Stimulated activated CD4-positive, alpha-beta T cell treated with anti-CD3 and anti-CD28 coated beads, Interleukin-15, amount 100 ng/mL, for 24 hours (primary cell): ENCODE measurements at regions not wholly inside any gene's neighbourhood (a gene's known extent, or its start where the extent isn't known, plus 50 kb on each side); places are given as distances from the start of the nearest gene placed in this dataset.
"Not testable (repeated sequence)": the region's sequence is repeated elsewhere in the genome, so short reads cannot be mapped to it uniquely, and the experiment has no call there.

ENCODE experiments used
- DNase-seq: peaks from one replicate; pipeline ENCODE4 v3.0.0-alpha.2; 2020

DNA sequence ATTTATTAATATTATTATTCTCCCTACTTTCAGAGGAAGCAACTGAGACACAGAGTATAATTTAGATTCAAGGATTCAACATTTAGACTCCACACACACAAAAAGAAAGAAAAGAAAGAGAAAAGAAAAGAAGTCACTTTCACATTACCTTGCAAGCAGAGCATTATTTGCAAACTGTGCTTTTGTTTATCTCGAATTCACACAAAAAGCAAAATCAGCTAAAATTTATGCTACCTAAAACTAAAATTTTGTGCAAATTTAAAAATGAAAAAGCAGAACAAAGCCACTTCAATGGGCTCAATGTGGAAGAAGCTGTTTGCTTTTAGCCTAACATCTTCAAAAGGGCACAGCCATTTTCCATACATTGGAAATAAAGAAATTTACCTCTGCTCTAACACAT, 1282.7 kb upstream of the GYPC start:
- DNase-seq = no peak

DNA sequence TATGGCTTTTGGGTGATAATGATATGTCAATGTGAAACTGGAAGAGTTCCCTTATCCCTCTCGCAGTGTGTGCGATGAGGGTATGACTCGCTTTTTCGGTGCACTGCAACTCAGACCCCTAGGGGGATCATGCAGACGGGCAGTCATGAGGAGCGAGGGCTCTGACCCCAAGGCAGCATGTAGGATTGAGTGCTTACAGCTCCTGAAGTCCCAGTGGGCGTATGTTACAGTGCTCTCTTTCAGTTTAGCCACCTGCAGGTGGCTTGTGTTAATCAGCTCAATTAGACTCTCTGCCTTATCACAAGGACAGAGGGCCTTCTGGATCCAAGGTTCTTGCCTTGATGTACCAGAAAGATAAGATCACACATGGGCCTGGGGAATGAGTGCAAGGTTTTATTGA, 1269.9 kb upstream of the GYPC start:
- no peak for DNase-seq

DNA sequence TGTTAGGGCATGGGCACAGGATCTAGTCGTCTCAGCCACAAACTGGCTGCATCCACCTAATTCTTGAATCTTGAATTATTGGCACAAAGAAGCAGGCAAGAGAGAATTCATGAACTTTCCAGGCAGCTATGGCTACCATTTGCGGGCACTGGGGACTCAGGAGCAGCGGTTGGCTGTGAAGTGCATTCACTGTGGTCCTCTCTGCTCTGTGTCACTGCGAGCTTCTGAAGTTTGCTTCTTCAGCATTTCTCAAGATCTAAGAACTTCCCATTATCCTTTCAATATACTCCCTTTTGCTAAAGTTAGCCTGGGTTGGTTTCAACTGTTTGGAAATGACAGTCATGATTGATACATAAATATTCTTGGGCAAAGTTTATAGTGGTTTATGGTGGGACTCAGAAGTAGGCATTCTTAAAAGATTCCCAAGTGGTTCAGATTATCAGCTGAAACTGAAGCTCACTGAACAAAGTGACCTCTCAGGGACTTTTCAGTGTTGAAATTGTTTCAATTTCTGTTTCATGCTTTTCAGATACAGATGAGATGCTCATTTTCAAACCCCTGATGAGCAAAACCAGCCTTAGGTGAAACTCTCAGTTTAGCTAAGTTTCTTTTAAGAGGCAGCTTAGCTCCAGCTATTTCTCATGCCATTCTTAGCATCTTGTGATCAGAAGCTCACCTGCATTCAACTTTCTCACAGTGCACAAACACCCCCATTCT, 1258.3 kb upstream of the GYPC start:
- DNase-seq = no peak

DNA sequence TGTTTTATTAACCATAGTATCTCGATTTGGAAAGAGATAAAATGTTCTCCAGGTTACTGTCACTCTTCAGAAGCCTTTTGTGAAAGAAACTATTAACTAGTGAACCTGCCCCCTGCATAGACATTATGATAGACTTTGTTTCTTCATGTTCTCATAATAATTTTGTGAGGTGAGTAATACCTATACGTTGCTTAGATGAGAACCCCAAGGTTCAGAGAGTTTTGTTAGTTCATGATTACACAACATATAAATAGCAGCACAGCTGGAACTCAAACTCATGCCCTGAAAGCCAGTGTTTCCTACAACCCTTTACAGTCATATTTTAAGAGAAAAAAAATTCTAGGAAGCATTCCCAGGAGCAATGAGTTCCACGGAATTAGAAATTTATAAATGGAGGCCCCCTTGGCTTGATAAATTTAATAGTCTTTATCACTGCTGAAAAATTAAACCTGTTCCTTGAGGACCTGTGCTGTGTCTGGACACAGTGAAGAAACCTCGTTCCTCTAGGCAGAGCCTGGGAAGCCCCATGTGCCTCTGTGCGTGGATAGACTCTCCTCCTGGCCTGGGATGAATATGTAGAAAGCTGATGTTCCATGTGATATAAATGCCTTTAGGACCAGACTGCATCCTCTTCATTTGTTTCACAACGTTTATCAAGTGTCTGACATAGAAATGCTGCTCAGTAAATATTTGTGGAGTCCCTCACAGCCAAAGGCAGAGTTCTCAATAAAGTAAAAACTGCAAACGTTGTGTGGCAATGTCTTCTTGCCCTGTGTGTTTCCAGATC, 1257.0 kb upstream of the GYPC start:
- no peak for DNase-seq

DNA sequence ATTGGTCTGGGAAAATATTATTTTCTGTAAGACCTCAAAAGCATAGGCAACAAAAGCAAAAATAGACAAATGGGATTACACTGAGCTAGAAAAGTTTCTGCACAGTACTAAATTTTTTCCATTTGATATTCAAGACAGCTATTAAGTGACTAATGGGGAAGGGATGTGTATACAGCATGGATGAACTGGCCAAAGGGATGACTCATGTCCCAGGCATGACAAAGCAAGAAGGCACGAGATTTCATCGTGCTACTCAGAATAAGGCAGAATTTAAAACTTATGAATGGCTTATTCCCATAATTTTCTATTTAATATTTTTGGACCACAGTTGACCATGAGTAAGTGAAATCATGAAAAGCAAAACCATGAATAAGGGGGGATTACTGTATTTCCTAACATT, 1250.1 kb upstream of the GYPC start:
- DNase-seq = no peak

DNA sequence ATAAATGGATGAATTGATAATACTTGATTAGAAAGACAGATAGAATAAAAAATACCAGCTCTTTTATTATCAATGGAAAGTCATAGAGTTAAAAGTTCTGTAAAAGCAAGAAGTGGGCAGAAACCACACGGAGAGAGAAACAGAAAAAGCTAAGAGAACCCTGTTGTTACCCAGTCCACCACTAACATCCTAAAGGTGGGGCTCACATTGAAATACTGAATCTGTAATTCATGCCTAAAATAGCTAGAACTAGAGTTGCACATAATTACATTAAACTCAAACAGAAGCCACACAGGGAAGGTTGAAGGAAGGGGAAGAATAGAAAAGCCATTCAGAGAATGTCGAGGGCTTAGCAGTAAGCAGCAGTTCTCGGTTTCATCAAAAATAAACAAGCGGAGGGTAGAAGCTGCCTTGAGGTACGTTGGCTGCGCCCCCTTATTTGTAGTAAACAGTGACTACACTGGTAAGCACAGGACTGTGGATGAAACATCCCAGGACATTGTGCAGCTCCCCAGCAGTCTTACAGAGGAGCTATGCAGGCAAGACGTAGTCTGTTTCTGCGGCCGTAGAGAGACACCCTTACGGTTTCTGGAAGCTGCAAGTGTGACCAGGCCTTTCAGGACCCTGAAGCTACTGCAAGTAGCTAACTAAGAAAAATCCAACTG, 1247.0 kb upstream of the GYPC start:
- DNase-seq = no peak

DNA sequence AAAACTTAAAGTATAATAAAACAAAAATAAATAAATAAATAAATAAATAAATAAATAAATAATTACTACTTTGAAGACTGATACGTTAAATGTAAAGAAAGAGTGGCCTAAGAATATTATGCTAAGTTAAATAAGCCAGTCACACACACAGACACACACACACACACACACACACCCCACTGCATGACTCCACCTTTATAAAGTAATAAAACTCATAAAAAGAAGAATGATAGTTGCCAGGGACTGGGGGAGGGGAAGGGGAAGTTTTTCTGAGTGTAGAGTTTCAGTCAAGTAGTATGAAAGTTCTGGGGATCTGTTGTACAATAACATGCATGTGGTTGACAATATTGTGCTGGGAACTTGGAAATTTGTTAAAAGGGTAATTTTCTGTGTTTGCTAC, 1237.5 kb upstream of the GYPC start:
- DNase-seq = no peak

DNA sequence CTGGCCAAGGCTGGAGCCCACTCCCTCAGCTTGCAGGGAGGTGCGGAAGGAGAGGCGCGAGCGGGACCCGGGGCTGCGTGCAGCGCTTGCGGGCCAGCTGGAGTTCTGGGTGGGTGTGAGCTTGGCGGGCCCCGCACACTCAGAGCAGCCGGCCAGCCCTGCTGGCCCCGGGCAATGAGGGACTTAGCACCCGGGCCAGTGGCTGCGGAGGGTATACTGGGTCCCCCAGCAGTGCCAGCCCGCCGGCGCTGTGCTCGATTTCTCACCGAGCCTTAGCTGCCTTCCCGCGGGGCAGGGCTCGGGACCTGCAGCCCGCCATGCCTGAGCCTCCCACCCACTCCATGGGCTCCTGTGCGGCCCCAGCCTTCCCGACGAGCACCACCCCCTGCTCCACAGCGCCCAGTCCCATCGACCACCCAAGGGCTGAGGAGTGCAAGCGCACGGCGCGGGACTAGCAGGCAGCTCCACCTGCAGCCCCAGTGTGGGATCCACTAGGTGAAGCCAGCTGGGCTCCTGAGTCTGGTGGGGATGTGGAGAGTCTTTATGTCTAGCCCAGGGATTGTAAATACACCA, 1233.7 kb upstream of the GYPC start:
- not testable (repeated sequence) for DNase-seq

DNA sequence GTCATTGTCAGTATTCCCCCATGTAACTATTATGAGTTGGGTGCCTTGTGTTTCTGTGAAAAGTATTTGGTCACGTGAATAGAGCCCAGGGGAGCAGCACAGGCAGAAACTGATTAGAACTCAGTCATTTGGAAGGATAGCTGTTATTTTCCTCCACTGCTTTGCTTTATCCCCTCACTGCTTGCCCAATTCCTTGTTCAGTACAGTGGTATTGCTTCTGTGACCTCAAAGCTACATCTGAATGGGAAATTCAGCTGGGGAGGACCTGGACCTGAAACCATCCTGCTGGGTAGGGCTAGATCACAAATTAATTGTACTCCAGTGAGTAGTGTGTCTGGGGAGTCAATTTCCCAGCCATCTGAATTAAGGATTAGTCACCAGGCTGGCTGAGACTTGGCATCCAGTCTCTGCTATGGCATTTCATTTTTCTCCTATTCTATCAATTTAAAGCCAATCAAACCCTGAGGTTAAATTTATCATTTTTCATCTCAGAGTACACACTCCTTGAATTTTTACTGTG, 1231.6 kb upstream of the GYPC start:
- no peak for DNase-seq

DNA sequence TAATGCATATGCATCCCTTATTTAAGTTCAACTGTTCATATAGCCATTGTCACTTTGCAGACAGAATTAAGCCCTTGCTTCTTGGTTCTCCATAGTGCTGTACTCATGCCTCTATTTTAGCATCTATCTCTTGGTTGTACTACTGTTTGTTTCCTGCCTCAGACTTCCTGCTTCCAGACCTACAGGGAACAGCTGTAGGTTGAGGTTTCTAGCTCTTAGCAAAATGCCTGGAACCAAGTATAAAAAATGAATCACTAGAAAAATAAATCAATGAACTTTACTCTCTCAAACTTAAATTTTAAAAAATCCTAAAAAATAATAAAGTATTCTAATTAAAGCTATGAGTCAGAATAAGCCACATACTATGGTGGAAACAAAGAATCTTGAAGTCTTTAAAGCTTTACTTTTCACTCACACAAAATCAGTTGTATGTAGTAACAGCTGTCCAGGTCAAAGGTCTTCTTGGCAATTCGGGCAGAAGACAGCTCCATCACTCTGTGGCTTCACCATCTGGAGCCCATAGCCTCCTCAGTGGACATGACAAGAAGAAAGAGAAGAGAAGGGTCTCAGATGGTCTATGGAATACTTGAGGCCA, 1228.1 kb upstream of the GYPC start:
- no peak for DNase-seq

DNA sequence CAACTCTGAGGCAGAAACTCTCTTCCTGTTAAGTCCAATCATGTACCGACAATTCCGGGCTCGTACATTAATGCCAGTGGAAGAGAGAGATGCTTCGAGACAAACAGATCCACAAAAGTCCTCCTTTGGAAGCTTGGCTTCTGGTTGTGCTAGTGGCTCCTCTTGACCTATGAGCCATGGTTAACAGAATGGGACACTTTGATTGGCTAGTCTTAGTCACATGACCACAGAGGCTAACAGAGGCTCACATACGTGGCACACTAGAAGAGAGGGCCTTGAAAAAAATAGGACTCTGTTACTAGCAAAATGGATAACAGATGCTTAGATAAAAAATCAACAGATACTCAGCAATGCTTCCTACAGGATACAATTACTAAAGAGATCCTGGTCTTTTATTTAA, 1211.9 kb upstream of the GYPC start:
- no peak for DNase-seq

DNA sequence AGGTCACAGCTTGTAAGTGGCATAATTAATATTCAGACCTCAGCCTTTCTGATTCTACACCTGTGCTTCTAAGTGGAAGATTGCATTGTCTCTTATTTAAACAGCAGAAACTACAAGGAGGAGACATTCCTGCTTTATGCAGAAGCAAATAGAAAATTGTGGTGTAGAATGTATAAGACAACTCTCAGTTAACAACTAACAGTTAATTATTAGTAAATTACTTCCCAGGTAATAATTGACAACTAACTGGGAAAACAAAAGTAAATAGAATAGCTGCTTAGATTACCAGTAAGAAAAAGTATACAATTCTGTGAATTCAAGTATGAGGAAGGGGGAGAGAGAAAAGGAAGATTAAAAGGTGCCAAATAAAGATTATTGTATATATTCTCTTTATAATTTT, 1210.5 kb upstream of the GYPC start:
- DNase-seq = no peak

DNA sequence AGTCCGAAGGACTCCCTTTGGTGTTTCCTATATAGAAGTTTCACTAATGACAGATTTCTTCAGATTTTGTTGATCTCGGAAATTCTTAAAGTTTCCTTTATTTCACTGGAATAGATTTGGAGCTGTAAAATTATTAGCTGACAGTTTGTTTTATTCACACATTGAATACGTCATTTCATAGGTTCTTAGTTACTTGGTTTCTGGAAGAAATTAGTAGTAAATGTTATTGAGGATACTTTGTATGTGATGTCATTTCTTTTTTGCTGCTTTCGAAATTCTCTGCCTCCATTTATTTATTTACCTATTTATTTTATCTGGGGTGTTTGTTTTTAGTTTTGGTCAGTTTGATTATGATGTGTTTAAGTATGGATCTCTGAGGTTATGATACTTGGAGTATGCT, 1205.9 kb upstream of the GYPC start:
- no peak for DNase-seq

DNA sequence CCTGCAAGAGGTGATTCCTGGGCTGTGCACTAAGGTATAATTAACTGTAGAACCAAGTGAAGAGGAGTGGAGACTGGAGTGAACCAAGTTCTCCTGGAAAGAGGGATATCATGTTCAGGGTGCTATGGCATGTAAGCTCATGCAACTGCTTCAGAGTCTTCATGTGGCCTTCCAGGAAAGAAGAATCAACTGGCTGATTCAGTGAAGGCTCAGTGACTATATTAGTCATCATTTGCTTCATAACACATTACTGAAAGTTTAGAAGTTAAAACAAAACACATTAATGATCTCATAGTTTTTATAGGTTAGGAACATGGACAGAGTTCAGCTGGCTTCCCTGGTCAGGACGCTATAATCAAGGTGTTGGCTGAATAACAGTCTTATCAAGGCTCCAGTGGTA, 1200.8 kb upstream of the GYPC start:
- DNase-seq = no peak

DNA sequence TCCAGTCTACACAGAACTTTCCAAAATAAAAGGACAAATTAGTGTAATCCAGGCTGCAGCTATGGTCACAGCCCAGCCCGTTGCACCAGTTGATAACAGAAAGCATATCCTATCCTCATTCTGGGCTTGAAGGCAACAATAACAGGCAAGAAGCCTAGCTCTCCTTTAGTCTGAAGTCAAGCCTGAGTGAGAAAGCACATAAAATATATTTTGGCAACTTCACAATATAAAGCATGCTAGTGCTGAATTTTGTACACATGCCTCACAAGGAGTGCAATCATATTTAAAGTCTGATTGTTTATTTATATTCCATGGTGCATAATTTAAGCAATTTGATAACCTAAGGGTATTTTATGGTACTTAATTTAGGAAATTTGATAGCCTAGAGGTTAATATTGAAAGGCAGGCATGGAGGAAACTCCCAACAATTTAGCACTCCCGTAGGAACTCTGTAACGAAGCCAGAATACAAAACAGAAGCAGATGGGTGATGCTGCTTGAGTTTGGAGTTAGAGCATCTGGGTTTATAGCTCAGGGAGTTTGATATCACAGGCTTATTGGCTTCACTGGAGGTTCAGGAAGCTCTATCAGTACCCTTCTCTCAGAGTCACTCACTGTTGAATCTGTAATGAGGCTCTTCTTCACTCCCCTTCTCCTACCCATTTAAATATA, 1199.1 kb upstream of the GYPC start:
- no peak for DNase-seq

DNA sequence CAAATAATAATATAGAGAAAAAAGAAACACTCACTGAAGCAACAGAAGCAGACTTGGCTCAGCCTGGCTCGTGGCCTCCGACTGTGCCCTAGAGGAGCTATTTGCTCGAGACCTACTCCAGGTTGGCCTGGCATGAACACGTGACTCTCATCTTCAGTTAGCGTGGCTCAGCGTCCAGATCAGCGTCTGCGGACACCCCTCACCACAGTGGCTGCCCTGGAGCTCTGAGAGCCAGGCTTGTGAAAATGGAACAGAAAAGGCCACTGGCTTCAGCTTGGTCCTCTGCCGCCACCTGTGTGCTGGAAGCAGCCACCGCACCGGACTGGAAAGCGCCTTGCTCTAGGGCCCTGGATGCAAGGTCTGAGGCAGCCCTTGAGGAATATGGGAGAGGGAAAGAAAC, 1184.0 kb upstream of the GYPC start:
- no peak for DNase-seq

DNA sequence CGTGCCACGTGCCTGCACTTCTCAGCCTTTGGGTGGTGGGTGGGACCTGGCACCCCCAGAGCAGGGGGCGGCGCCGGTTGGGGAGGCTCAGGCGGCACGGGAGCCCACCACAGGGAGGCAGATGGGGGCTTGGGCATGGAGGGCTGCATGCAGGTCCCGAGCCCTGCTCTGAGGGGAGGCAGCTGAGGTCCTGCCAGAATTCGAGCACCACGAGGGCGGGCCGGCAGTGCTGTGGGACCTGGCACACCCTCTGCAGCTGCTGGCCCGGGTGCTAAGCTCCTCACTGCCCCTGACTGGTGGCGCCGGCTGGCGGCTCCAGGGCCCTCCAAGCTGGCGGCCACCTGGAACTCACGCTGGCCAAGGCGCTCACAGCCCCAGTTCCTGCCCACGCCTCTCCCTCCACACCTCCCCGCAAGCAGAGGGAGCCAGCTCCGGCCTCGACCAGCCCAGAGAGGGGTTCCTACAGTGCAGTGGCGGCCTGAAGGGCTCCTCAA, 1176.8 kb upstream of the GYPC start:
- DNase-seq = no peak

DNA sequence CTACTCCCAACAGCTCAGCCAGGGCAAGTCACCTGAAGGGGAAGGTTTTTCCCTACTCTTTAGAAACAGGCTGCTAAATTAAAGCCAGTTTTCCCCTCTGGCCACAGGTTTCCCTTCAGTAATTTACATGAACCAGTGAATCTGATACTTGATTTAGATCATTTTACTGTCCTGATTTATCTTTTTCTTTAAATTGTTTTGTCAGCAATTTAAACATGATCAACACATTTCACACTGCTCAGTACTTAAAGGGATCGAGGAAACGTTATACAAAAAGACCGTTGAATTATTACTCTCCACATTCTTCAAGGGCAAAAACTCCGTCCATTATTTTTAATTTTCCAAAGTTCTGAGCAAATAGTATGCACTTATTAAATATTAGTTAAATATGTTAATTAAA, 1165.7 kb upstream of the GYPC start:
- no peak for DNase-seq

DNA sequence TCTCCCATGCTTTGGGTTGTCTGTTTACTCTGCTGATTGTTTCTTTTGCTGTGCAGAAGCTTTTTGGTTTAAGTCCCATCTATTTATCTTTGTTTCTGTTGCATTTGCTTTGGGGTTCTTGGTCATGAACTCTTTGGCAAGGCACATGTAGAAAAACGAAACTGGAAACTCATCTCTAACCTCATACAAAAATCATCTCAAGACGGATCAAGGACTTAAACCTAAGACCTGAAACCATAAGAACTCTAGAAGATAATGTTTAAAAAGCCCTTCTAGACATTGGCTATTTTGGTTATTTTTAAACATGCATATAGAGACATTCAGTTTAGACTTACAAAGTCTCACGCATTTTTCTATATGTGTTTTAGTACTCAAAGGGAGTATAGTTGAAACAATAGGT, 1164.3 kb upstream of the GYPC start:
- no peak for DNase-seq

DNA sequence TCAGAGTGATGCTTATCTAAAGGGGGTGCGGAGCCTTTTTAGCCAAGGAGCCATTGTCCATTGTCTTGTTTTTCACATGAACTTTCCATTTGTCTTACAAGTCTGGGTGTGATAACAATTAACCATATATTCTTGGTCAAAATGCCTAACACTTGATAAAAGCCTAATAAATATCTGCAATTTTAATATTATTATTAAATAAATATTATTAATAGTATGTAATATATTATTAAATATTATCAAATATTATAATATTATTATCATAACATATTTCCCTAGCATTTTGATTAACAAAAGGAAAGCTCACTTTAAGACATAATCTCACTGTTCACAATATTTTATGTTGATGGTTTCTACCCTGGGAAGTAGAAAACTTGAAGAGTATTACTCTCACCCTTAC, 1143.6 kb upstream of the GYPC start:
- DNase-seq = no peak

DNA sequence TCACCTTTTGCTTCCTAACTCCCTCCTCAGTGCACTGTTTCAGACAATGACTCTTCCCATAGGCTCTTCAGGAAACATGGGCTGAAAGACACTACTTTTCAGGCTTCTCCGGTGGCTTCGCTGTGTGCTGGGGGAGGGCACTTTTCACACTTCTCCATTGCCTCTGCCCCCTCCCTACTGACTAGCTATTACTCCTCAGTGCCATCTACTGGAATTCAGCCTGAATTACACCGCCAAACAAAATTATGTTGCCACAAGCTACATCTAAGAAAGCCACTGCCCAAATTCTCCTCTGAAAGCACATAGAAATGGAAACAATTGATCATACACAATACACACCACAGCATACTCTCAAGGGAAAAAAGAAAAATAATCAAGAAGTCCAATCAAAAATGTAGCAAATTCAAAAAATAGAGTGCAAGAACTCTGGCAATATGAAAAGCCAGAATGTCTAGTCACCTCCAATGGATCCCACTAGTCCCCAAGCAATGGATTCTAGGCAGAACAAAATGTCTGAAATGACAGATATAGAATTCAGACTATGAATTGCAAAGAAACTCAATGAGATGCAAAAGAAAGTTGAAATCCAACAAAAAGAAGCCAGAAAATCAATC, 1139.4 kb upstream of the GYPC start:
- DNase-seq = no peak

DNA sequence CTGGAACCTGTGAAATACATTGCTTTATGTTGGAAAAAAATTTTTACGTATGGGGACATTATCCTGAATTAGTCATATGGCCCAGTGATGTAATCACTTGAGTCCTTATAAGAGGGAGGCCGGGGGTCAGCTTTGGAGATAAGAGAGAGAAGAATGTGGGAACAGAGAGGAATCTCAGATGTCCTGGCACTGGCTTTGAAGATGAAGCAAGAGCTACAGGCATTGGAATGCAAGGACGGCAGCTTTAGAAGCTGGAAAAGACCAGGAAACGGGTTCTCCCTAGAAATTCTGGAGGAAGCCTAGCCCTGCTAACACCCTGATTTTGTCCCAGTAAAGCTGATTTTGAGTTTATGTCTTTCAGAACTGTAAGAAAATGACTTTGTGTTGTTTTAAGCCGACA, 1129.9 kb upstream of the GYPC start:
- DNase-seq = no peak
